Keratinocyte (primary cell): ENCODE measurements at regions not wholly inside any gene's neighbourhood (a gene's known extent, or its start where the extent isn't known, plus 50 kb on each side); places are given as distances from the start of the nearest gene placed in this dataset.

Experiments used
- CTCF ChIP-seq, 3 experiments: IDR thresholded peaks in 1 of 3; conservative IDR thresholded peaks in 1 of 3; optimal IDR thresholded peaks in 1 of 3; 2 replicates in 2 of 3; 3 replicates in 1 of 3; pipeline versions ENCODE3 to v1.5.1; 2011; ENCODE audit warnings: low read length in 3 of 3, mild to moderate bottlenecking in 3 of 3, moderate library complexity in 2 of 3, control low read depth in 1 of 3, inconsistent platforms in 1 of 3; ENCODE audit not compliant: insufficient read depth in 2 of 3; ENCODE audit errors: extremely low read depth in 1 of 3
- EZH2 ChIP-seq: IDR thresholded peaks from one replicate; pipeline ENCODE4 v1.6.1; 2012; ENCODE audit warnings: inconsistent platforms, mild to moderate bottlenecking, low read length, moderate library complexity

- TF ChIP-seq CTCF (optimal IDR thresholded peaks at IDR 0.05 in 1 of 3, IDR thresholded peaks at IDR 0.05 in 1 of 3, conservative IDR thresholded peaks at IDR 0.05 in 1 of 3; ENCODE audit: extremely low read depth in 1 of 3, insufficient read depth in 2 of 3, low read length in 3 of 3), result no peak
- TF ChIP-seq EZH2, result no peak
Measured at GRCh38 chr18:34972765-34973414, 68.3 kb upstream of the MAPRE2 start.
